GM21529 (cell line): ENCODE measurements at regions not wholly inside any gene's neighbourhood (a gene's known extent, or its start where the extent isn't known, plus 50 kb on each side); places are given as distances from the start of the nearest gene placed in this dataset.

Experiments used
- ATAC-seq: cut with Tn5 transposase; IDR thresholded peaks from one replicate; pipeline ENCODE4 v1.9.1; 2021; ENCODE audit not compliant: unreplicated experiment

DNA sequence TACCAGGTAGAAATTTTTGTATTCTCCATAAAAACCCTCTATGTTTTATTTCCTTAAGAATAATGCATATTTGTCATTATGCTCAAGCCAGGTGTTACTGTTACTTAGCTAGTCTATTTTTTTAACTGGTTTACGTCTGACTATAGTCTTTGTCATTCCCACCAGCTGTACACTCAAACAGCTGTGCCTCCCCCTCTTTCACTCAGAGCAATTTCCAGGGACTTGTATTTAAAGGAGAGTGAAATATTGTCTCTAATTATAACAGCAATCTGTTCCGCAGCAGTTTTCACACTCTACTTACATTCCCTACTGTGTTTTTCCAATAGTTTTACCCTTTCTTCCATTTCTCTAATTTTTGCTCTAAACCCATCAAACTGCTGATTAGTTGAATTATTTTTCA lies 813.6 kb upstream of the MIR17HG start:
- ATAC-seq: no peak

DNA sequence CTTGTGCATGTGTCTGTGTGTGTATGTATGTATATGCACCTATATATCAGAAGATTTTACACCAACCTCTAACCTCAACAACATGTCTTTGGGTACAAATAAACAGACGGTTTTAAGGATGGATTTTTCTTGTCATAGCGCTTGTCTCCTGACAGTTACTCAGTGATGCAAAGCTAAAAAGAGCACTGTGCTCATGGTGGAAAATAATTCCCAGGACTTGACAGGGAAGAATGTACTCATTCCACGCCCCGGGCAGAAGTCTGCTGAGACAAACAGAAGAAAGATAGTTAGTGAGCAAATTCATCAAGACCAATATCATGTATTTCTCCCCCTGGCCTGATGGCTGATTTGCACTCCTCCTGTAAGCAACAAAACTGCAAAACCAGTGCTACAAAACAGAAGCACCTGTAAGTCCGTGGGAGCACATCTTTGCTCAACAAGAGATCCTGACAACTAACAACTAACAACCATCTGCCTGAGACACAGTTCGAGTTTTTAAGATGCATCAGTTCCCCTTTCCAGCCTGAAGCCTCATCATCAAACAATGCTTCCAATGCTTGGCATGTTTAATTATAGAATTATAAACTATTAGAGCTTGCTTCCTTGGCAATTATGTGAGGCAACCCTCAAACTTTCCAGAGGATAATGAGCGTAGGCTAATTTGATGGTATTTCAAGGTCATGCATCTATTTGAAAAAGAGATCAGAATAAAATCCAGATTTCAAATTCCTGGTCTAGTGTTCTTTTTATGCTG lies 812.7 kb upstream of the MIR17HG start:
- ATAC-seq: no peak

DNA sequence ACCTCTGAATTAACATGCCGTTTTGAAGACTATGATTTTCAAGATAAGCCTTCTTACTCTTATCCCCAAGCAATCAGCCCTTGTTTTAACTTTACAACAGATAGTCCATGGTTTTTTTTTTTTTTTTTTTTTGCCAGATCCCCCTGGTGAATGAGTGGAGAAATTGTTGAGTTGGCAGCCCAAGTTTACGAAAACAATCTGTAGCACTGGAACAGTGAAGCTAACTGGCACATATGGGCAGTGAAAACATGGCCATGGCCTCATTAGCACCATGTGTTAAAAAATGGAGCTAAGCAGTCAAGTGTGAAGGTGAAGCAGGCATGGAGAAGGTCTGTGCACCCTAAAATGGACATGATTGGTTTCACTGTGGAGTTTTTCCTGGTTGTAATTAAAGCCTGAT lies 812.1 kb upstream of the MIR17HG start:
- ATAC-seq: no peak

DNA sequence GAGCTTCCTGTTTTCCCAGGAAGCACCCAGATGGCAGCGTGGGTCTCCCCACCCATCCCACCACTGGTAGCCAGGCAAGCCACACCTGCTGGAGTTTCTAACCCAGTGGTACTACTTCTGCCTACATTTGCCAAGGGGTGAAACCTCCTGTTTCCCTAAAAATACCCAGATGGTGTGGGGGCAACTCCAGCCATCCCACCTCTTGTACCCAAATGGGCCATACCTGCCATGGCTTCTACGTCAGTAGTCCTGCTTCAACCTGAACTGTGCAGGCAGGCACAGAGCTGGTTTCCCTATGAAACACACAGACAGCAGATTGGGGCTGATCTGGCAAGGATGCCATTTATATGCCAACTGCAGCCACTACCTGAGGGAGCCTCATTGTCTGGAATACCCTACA lies 809.4 kb upstream of the MIR17HG start:
- no peak for ATAC-seq

DNA sequence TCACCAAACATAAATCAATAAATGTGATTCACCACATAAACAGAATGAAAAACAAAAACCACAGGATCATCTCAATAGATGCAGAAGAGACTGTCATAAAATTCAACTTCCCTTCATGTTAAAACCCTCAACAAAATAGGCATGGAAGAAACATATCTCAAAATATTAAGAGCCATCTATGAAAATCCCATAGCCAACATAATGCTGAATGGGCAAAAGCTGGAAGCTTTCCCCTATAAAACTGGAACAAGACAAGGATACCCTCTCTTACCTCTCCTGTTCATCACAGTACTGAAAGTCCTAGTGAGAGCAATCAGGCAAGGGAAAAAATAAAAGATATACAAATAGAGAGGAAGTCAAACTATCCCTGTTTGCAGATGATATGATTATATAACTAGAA lies 806.1 kb upstream of the MIR17HG start:
- ATAC-seq: no peak

DNA sequence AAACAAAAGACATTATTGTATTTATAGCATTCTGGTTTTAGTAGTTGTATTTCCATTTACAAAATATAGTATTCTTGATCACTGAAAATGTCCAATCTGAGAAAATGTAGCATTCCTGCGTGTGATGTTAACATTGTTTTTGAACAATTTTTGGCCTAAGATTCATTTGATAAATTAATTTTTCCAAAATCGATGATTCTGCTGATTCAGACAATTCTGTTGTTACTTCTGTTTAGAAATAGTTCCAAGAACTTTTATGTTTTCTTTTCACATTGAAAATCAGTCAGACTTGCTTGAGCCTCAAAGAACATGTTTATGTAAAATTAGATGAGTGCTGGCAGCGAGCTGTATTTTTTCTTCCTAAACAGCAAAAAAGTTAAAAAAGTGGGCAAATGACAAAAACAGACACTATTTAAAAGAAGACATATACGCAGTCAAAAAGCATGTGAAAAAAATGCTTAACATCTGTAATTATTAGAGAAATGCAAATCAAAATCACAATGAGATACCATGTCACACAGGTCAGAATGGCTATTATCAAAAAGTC lies 804.5 kb upstream of the MIR17HG start:
- ATAC-seq: no peak

DNA sequence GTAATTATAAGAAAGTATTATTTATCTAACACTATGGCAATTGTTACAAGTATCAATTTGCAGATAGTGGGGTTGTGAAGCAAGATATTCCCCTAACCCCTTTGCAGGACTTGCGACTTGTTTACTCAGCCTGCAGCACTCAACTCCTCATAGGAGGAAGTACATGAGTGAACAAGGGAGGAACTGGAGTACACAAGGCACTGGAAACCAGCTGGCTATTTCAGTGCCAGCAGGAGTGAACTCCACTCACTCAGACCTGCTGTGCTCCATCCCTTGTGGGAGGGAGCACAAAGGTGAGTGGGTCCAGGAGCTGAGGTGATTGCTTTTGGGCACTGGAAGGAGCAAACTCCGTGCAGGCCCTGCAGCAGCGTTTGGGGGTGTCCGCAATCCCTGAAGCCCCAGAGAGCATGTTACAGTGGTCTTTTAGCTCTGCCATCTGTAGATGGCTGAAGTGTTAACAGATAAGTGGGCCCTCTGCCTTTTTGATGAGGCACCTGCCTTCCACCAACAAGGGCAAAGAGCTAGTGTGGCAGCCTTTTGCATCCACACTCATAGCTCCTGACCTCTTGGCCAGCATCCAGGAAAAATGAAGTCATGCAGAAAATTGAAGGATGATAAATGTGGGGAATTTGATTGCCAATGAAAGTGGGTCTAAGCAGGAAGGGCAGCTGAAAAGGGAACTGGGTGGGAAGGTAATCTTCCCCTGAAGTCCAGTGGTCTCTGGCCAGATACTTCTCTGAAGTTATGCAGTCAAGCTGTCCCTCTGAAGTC lies 802.2 kb upstream of the MIR17HG start:
- ATAC-seq: no peak

DNA sequence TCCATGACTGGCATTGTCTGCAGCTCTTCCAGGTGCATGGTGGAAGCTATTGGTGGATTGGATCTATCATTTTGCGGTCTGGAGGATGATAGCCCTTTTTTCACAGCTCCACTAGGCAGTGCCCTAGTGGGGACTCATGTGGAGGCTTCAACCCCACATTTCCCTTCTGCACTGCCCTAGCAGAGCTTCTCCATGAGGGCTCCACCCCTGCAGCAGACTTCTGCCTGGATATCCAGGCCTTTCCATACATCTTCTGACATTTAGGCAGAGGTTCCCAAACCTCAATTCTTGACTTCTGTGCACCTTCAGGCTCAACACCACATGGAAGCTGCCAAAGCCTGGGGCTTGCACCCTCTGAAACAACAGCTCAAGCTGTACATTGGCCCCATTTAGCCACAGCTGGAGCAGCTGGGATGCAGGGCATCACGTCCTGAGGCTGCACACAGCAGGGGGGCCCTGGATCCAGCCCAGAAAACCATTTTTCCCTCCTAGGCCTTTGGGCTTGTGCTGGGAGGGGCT lies 800.2 kb upstream of the MIR17HG start:
- no peak for ATAC-seq

DNA sequence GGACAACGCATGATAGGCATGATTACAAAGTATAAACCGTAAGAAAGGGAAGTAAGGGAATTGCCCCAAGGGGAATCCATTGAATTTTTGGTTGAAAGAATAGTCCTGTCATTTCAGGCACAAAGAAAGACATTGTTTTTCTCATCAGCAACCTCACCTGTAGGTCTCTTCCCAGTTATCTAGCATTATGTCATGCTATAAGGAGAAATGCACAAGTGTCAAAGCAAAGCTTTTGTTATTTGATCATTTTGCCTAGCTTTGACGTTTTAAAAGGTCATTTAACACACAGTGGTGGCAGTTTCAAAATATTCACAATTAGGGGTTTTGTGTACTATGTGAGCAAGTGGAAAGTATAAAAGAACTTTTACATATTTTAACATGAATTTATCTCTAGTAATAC lies 796.2 kb upstream of the MIR17HG start:
- no peak for ATAC-seq

DNA sequence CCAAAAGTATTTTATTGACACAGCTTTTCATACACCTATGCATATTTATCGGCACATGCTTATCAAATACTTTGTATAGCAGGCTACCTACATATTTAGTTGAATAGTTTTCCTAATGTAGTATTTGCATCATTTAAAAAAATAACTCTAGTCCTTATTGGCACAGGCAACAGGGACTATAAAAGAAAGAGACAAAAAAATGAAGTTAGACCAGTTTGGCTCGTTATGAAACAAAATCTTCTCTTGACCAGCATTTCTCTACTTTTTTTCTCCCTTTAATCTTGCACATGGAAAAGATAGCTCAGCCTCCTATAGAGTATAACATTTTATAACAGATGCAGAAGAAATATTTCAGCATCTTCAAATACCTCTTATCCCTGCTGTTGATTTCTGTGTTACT lies 794.8 kb upstream of the MIR17HG start:
- no peak for ATAC-seq

DNA sequence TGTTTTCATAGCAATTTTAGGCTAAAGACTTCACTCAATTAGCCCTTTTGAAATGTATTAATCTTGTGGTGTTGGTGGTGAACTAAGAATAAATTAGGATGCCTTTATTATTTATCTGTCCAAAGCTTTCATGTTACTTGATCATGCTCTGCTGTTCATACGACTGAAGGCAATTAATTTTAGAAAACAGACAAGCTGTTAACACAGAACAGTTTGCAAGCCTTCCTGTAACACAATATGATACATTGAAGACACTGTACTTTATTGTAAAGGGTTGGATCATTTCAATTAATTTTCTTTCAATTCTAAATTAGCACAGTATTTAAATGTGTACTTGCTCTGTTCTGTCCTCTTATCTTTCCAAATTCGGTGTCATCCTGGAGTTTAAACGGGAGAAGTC lies 794.3 kb upstream of the MIR17HG start:
- ATAC-seq: no peak

DNA sequence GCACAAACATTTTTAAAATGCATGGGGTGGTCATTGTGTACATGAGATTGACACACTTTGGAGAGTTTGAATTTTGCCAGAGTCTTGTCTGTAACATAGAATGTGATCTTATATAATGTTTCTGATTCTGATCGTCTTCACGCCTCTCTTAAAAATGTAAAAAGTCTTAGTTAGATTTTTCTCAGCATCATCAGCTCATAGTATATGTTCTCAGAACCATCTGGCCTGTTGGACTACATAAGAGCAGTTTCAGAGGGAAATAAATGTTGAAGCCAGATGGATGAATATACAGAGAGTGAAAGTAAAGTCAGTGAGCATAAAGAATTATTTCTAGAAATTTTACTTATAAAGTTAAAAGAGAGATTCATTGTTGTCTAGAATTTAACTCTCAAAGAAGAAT lies 789.9 kb upstream of the MIR17HG start:
- ATAC-seq: no peak

DNA sequence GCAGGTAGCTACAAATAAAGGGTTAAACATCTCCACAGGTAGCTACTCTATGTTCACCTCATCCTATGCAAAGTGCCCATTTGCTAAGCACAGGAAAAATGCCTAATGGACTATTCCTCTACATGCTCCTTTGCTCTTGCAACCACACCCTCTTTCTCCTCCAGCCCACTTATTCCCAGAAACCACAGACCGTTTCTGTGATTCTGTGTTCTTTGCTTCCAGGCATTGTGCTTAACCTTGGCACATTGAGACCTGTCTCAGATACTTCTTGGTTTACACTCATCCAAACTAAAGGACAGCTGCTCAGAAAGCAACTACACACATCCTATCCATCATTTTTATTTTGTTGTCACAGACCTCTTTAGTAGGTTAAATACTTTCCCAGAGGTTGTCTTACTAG lies 785.0 kb upstream of the MIR17HG start:
- no peak for ATAC-seq

DNA sequence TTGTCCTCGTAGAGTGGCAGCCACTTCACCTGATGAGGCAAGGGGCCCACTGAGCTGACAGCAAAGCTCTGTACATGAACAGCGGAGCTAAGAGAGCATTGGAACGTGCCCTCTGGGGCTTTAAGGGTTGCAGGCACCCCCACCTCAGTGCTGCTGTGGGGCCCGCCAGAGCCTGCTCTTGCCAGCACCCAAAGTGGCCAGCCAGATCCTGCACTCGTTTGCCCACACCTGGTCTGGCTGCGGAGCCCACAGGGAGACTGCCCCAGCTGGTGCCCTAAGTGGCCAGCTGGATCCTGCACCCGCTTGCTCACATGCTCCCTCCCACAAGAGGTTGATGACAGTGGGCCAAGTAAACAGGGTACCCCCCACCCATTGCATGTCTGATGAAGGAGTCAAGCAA lies 783.4 kb upstream of the MIR17HG start:
- ATAC-seq: no peak

DNA sequence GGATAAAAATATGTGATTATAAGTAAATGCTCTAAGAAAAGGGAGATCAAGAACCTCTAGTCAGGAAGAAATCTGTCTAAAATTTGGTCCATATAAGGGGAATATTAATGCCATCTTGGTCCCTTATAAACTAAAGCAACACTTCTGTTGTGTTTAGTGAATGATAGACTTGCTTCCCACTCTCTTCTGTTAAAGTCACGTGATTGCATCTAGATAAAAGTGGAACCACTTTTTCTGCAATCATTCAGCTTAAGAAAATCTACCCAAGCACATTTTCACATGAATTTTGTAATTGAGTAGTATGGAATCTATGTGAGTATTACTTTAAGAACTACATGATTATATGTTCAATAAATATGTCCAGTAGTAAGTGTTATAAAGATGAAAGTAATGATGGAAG lies 782.9 kb upstream of the MIR17HG start:
- no peak for ATAC-seq

DNA sequence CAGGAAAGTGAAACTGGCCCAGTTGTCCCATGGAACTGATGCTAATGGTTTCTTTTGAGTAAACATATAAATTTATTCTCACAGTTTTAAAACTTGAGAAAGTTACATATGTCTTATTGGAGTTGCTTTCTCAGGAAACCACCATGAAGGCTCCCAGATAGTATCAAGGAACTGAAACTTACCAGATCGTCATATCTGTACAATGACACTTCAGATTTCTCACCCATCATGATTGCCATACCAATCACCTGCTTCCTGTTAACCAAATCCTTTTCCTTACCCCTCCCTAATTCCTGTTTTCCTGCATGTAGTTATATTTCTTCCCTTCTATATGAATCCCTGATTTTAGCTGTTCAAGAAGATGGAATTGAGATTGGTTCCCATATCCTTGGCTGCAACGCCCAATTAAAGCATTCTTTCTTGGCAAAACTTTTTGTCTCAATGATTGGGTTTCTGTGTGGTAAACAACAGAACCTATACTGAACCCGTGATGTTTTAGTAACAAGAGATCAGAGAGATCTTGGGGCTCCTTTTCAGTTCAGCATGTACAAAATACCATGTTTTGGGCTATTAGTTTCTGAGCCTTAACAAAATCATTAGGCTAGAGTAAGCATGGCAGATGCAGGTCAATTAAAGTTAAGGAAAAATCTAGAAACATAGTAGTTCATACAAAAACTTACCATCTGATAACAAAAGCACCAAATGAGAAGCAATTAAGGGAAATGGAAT lies 781.3 kb upstream of the MIR17HG start:
- ATAC-seq: peak; percentile 52

DNA sequence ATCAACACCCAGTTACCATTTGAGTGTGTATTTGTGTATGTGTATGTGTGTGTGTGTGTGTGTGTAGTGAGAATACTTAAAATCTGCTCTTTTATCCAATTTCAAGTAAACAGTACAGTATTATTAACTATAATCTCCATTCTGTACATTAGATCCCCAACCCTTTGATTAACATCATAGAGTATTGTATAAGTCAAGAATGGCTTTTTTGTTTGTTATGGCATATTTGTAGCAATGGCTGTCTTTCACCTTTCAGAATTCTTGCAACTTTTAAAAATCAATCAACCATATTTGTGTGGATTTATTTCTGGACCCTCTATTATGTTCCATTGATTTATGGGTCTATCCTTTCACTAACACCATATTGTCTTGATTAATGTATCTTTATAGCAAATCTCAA lies 779.3 kb upstream of the MIR17HG start:
- no peak for ATAC-seq

DNA sequence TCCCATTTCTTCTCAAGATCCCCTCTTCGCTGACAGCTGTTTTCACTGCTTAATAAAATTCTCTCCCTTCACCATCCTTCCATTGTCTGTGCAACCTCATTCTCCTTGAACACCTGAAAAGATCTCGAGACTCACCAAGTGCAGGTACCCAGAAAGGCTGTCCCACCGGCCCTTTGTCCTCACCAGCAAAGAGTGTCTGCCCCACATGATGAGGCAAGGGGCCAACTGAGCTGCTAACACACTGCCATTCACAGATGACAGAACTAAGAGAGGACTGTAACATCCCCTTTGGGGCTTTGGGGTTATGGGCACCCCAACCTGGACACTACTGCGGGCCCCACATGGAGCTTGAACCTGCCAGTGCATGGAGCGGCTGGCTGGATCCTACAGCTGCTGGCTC lies 771.4 kb upstream of the MIR17HG start:
- no peak for ATAC-seq

DNA sequence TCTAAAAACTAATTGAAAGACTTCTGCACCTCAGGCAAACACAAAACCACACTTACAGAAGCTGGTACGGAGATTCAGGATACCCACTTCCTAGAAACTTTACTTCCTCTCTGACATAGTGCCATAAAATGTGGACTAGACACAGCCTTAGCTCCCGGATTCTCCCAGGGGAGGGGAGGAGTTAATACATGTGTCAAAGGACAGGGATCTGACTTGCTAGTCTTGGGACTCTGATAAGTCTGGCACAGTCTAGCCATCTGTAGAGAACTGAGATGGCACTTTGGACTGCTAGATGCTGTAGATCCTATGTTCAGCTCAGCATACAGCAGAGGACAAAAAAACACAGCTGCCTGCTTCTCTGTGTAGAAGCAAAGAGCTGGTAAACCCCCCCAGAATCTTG lies 769.8 kb upstream of the MIR17HG start:
- ATAC-seq: no peak

DNA sequence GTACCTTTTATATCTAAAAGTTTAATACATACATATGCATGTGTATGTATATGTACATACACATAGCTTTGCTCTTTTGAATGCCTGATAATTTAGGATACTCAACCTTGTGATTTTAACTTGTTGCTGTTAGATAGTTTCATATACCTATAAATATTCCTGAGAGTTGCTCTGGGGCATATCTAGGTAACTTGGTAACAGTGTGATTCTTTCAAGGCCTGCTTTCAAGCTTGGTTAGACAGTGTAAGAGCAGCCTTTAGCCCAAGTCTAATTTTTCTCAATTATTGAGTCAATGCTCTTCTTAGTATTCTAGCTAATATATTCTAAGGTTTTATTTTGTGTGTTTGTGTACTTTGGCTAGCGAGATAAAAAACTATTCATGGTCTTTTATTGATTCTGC lies 762.1 kb upstream of the MIR17HG start:
- ATAC-seq: no peak

DNA sequence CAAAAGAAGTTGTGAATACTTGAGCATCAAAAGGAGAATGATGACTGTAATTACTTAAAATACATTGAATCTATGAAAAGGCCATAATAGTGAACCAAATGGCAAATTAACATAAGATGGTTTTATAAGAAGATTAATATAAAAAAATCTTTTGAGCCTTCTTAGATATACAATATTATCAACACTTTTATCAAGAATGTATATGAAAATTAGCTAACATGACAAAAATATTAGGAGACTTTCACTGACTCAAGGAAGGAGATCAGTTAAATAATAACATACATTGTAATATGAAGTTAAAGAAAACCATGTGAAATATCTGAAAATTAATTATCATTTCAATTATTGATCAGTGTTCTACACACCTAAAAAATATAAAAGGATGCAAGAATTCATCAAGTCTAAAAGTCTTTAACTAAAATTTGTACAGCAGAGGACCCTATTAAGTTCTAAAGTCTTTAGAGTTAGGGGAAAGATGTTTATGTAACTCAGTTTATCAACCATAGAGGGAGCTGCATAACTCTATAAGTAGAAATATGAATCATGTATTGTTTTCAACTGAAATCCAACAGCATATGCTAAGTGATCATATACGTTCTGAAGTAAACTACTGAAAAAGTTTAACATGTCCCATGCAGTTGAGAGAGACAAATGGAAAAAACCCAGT lies 756.1 kb upstream of the MIR17HG start:
- ATAC-seq: no peak
